ENCODE measurements at regions not wholly inside any gene's neighbourhood (a gene's known extent, or its start where the extent isn't known, plus 50 kb on each side); places are given as distances from the start of the nearest gene placed in this dataset.

DNA sequence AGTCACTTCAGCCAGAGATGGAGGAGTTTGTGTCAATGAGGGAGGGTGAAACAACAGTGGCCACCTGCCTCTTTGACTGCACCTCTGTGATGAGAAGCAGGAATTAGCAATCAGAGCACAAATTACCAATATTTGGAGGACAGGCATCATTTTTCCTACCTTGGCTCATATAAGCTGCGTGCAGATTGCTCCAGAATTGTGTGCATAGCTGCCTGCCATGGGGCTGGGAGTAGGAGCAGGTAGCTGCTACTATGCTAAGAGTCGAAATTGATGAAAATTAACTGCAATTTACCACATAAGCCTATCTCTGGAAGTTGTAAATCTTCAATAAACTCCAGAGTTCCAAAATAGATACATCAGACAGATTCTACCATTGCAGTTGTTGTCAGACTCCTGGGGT, 167.5 kb upstream of the HTR2A start:
- Mint-ChIP-seq H3K4me3 (no peak overlapping the region), H3K4me1 (no peaks in the 10 kb centered on the region), H3K27me3 (peaks cover 27% of the 10 kb centered on the region), H3K27ac (no peak overlapping the region), H3K9me3 (ENCODE audit: insufficient read depth) (peaks cover 10% of the 10 kb centered on the region)
- Histone ChIP-seq H3K4me3 (ENCODE audit: control extremely low read depth in 1 of 5, extremely low read depth in 1 of 5, insufficient read depth in 1 of 5, low read depth in 2 of 5, low read length in 4 of 5) (no peak overlapping the region), H3K9ac (ENCODE audit: low read length) (no peak overlapping the region), H3K36me3 (replicated peaks in 1 of 2; ENCODE audit: control extremely low read depth in 1 of 2, control insufficient read depth in 1 of 2, extremely low read depth in 1 of 2, insufficient read depth in 2 of 2, low read length in 1 of 2) (no peaks in the 10 kb centered on the region), H3K4me1 (ENCODE audit: control insufficient read depth in 2 of 2, insufficient read depth in 2 of 2, low read length in 2 of 2) (no peaks in the 10 kb centered on the region), H3K27ac (ENCODE audit: low read length in 2 of 2) (no peak overlapping the region), H2AFZ (ENCODE audit: insufficient read depth, low read depth, low read length, poor library complexity, severe bottlenecking) (no peak overlapping the region), H4K20me1 (ENCODE audit: control insufficient read depth, insufficient read depth, low read length, poor library complexity, severe bottlenecking) (no peaks in the 10 kb centered on the region), H3K79me2 (ENCODE audit: control insufficient read depth, insufficient read depth, low read length) (no peaks in the 10 kb centered on the region), H3K4me2 (replicated peaks; ENCODE audit: low read depth, low read length, poor library complexity, severe bottlenecking) (no peak overlapping the region), H3K27me3 (replicated peaks in 1 of 4; ENCODE audit: control extremely low read depth in 1 of 4, control insufficient read depth in 3 of 4, insufficient read depth in 4 of 4, low read length in 3 of 4) (peaks cover 0 to 3% (median under 1%) of the 10 kb centered on the region in 4 experiments), H3K9me3 (ENCODE audit: control extremely low read depth in 1 of 3, control insufficient read depth in 2 of 3, insufficient read depth in 1 of 3, low read length in 2 of 3) (peaks cover 0 to 9% (median 0%) of the 10 kb centered on the region in 3 donors)
- CTCF ChIA-PET: no interaction called here
- DNase-seq (no peak), ATAC-seq (ENCODE audit: low read depth) (no peak)
- TF ChIP-seq, protein P1, sequence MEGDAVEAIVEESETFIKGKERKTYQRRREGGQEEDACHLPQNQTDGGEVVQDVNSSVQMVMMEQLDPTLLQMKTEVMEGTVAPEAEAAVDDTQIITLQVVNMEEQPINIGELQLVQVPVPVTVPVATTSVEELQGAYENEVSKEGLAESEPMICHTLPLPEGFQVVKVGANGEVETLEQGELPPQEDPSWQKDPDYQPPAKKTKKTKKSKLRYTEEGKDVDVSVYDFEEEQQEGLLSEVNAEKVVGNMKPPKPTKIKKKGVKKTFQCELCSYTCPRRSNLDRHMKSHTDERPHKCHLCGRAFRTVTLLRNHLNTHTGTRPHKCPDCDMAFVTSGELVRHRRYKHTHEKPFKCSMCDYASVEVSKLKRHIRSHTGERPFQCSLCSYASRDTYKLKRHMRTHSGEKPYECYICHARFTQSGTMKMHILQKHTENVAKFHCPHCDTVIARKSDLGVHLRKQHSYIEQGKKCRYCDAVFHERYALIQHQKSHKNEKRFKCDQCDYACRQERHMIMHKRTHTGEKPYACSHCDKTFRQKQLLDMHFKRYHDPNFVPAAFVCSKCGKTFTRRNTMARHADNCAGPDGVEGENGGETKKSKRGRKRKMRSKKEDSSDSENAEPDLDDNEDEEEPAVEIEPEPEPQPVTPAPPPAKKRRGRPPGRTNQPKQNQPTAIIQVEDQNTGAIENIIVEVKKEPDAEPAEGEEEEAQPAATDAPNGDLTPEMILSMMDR (IDR thresholded peaks at IDR 0.05): no peak
- no peak for TF ChIP-seq EZH2 (IDR thresholded peaks at IDR 0.05; ENCODE audit: borderline replicate concordance, insufficient read depth, low read depth, low read length, poor library complexity, severe bottlenecking)
- POLR2A ChIA-PET: no interaction called here
- WGBS (ENCODE audit: insufficient coverage): no CpG with 5 or more reads among the region's 2 CpGs
- intact Hi-C loops (cut with micrococcal nuclease): no loop called here

DNA sequence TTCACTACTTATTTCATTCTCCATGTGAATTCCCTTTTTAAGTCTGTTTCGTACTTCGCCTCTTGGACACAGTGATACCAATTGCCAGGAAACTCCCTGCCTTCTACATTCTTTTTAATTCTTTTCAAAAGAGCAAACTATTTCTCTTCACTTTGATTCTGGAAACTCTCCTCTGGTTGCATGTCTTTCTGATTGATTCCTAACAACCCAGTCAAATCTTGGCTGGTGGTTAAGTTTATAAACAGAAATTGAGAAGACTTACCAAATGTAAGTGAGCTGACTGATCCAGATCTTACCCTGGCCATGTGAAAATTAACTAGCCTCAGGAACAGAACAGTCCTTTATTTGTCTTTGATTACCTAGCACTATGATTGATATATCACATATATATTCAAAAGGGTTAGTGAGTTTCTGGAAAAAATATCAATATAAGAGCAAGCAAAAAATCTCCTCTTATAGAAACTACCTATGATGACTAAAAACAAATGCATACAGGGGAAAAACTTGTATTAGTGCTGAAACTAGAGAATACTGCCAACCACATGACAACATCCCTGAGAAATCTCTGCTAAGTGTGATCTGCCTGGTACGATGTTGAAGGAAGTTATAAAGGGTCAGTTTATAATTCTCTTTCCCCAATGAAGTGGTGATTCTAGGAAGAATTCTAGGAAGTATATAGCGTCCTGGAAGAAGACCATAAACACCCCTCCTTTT, 152.6 kb upstream of the HTR2A start:
- ChIA-PET CTCF (no interaction called here), POLR2A (no interaction called here)
- Histone ChIP-seq H3K9me3 (ENCODE audit: control extremely low read depth in 1 of 3, control insufficient read depth in 2 of 3, insufficient read depth in 1 of 3, low read length in 2 of 3) (no peaks in the 10 kb centered on the region), H3K4me1 (ENCODE audit: control insufficient read depth in 2 of 2, insufficient read depth in 2 of 2, low read length in 2 of 2) (no peaks in the 10 kb centered on the region), H3K27me3 (replicated peaks in 1 of 4; ENCODE audit: control extremely low read depth in 1 of 4, control insufficient read depth in 3 of 4, insufficient read depth in 4 of 4, low read length in 3 of 4) (no peaks in the 10 kb centered on the region), H3K4me2 (replicated peaks; ENCODE audit: low read depth, low read length, poor library complexity, severe bottlenecking) (no peak overlapping the region), H2AFZ (ENCODE audit: insufficient read depth, low read depth, low read length, poor library complexity, severe bottlenecking) (no peak overlapping the region), H4K20me1 (ENCODE audit: control insufficient read depth, insufficient read depth, low read length, poor library complexity, severe bottlenecking) (no peaks in the 10 kb centered on the region), H3K79me2 (ENCODE audit: control insufficient read depth, insufficient read depth, low read length) (no peaks in the 10 kb centered on the region), H3K4me3 (ENCODE audit: control extremely low read depth in 1 of 5, extremely low read depth in 1 of 5, insufficient read depth in 1 of 5, low read depth in 2 of 5, low read length in 4 of 5) (no peak overlapping the region), H3K9ac (ENCODE audit: low read length) (no peak overlapping the region), H3K27ac (ENCODE audit: low read length in 2 of 2) (no peak overlapping the region), H3K36me3 (replicated peaks in 1 of 2; ENCODE audit: control extremely low read depth in 1 of 2, control insufficient read depth in 1 of 2, extremely low read depth in 1 of 2, insufficient read depth in 2 of 2, low read length in 1 of 2) (no peaks in the 10 kb centered on the region)
- intact Hi-C loops (cut with micrococcal nuclease): no loop called here
- Mint-ChIP-seq H3K27ac (no peak overlapping the region), H3K4me3 (no peak overlapping the region), H3K27me3 (peaks cover 12% of the 10 kb centered on the region), H3K4me1 (no peaks in the 10 kb centered on the region), H3K9me3 (ENCODE audit: insufficient read depth) (no peaks in the 10 kb centered on the region)
- no peak for ATAC-seq (ENCODE audit: low read depth)
- DNase-seq: no peak
- no peak for TF ChIP-seq EZH2 (IDR thresholded peaks at IDR 0.05; ENCODE audit: borderline replicate concordance, insufficient read depth, low read depth, low read length, poor library complexity, severe bottlenecking)
- TF ChIP-seq, protein P1 (IDR thresholded peaks at IDR 0.05): no peak
- 100% methylated on average over 2 of the region's 4 CpGs for WGBS (ENCODE audit: insufficient coverage)

All from B cell (primary cell).